Esophagus squamous epithelium (tissue), 5 donors: ENCODE measurements at regions not wholly inside any gene's neighbourhood (a gene's known extent, or its start where the extent isn't known, plus 50 kb on each side); places are given as distances from the start of the nearest gene placed in this dataset.

ENCODE experiments used
- DNase-seq: peaks from one replicate; lab custom pipeline; 2025; lab: John Stamatoyannopoulos, UW
- H3K27ac ChIP-seq, 4 donors: fragments of 200-600 bp; sonication (generic); one replicate each; pipeline ENCODE4 v1.5.1; 2016 to 2019; ENCODE audit warnings: mild to moderate bottlenecking in 1 of 4
- H3K27me3 ChIP-seq, 4 donors: fragments of 200-600 bp; sonication (generic); 1 replicate in 3 of 4; 2 replicates in 1 of 4; pipeline versions ENCODE4 v1.5.1 to v1.6.0; 2017 to 2021; ENCODE audit warnings: antibody characterized with exemption in 1 of 4
- H3K36me3 ChIP-seq, 3 donors: fragments of 200-600 bp; sonication (generic); one replicate each; pipeline ENCODE4 v1.5.1; 2016 to 2019
- H3K4me1 ChIP-seq, 3 donors: fragments of 200-600 bp; sonication (generic); one replicate each; pipeline ENCODE4 v1.5.1; 2017 to 2019
- H3K4me3 ChIP-seq, 4 donors: fragments of 200-600 bp; sonication (generic); 1 replicate in 3 of 4; 2 replicates in 1 of 4; pipeline ENCODE4 v1.5.1; 2016 to 2019; ENCODE audit warnings: mild to moderate bottlenecking in 2 of 4, moderate library complexity in 1 of 4
- H3K9me3 ChIP-seq, 3 donors: fragments of 200-600 bp; sonication (generic); one replicate each; pipeline ENCODE4 v1.5.1; 2016 to 2019
- POLR2A ChIP-seq, 4 donors: fragments of 450-650 bp; IDR thresholded peaks; one replicate each; pipeline ENCODE4 v1.6.1; 2017; ENCODE audit warnings: antibody characterized with exemption in 4 of 4, mild to moderate bottlenecking in 4 of 4, moderate library complexity in 3 of 4
- WGBS, 2 donors: methylation state at CpG; one replicate each; pipeline ENCODE4 v1.1.5; 2018; 5-methylcytosine and 5-hydroxymethylcytosine counted together
- intact Hi-C: fragments of 100-400 bp; cut with DNase I; formaldehyde crosslinking; loops from one replicate; pipeline ENCODE4 v1.15.0; 2022
- TF ChIP-seq, protein P1 (sequence below), 6 experiments: fragments of 450-650 bp in 4 of 6; fragments of 200-600 bp in 2 of 6; sonication (generic) in 2 of 6; IDR thresholded peaks; one replicate each; pipeline ENCODE4 v1.5.1; 2016 to 2019; ENCODE audit warnings: antibody characterized with exemption in 6 of 6, mild to moderate bottlenecking in 4 of 6, moderate library complexity in 4 of 6
- donor health status: DM: yes; HTN: yes; CAD: no.

- H3K27ac ChIP-seq, result no peak overlapping the region
- H3K27me3 ChIP-seq, result no peaks in the 10 kb centered on the region
- intact Hi-C loops, result no loop called here
- no peaks in the 10 kb centered on the region for H3K4me1 ChIP-seq
- TF ChIP-seq POLR2A (IDR thresholded peaks at IDR 0.05), result no peak
- TF ChIP-seq, protein P1, sequence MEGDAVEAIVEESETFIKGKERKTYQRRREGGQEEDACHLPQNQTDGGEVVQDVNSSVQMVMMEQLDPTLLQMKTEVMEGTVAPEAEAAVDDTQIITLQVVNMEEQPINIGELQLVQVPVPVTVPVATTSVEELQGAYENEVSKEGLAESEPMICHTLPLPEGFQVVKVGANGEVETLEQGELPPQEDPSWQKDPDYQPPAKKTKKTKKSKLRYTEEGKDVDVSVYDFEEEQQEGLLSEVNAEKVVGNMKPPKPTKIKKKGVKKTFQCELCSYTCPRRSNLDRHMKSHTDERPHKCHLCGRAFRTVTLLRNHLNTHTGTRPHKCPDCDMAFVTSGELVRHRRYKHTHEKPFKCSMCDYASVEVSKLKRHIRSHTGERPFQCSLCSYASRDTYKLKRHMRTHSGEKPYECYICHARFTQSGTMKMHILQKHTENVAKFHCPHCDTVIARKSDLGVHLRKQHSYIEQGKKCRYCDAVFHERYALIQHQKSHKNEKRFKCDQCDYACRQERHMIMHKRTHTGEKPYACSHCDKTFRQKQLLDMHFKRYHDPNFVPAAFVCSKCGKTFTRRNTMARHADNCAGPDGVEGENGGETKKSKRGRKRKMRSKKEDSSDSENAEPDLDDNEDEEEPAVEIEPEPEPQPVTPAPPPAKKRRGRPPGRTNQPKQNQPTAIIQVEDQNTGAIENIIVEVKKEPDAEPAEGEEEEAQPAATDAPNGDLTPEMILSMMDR (IDR thresholded peaks at IDR 0.05), result no peak
- H3K4me3 ChIP-seq, result no peak overlapping the region
- DNase-seq, result no peak
- 85 to 87% methylated on average over 1 of the region's 1 CpG for WGBS, 2 donors
- no peaks in the 10 kb centered on the region for H3K9me3 ChIP-seq
- no peaks in the 10 kb centered on the region for H3K36me3 ChIP-seq
Measured at GRCh38 chr12:84561351-84561750, 351.2 kb downstream of the SLC6A15 start.

DNA sequence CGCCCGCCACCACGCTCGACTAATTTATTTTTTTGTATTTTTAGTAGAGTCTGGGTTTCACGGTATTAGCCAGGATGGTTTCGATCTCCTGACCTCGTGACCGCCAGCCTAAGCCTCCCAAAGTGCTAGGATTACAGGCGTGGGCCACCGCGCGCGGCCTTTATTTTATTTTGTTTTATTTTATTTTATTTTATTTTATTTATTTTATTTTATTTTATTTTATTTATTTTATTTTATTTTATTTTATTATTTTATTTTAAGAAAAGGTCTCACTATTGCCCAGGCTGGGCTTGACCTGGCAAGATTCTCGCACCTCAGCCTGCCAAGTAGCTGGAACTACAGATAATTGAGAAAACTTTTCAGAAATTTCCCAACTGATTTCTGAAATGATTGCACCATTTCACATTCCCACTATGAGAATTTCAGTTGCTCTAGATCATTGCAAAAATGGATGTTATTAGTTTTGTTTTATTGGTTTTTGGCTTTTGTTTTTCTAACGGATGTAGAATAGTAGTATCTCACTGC is 358.3 kb downstream of the SLC6A15 start:
- TF ChIP-seq, protein P1 (IDR thresholded peaks at IDR 0.05), result no peak
- TF ChIP-seq POLR2A (IDR thresholded peaks at IDR 0.05), result no peak
- H3K9me3 ChIP-seq, result no peaks in the 10 kb centered on the region
- no peak for DNase-seq
- no peak overlapping the region for H3K4me3 ChIP-seq
- intact Hi-C loops, result no loop called here
- H3K27me3 ChIP-seq, result no peaks in the 10 kb centered on the region
- H3K27ac ChIP-seq, result no peak overlapping the region
- H3K4me1 ChIP-seq, result no peaks in the 10 kb centered on the region
- no peaks in the 10 kb centered on the region for H3K36me3 ChIP-seq
- 88 to 95% methylated on average over 11 to 15 of the region's 15 CpGs for WGBS, 2 donors

- Histone ChIP-seq H3K36me3 (no peaks in the 10 kb centered on the region), H3K27ac (no peak overlapping the region), H3K4me3 (no peak overlapping the region), H3K27me3 (no peaks in the 10 kb centered on the region), H3K4me1 (no peaks in the 10 kb centered on the region), H3K9me3 (no peaks in the 10 kb centered on the region)
- no peak for DNase-seq
- intact Hi-C loops, result no loop called here
- 90 to 95% methylated on average over 3 to 5 of the region's 5 CpGs for WGBS, 2 donors
- TF ChIP-seq POLR2A (IDR thresholded peaks at IDR 0.05), result no peak
- TF ChIP-seq, protein P1 (IDR thresholded peaks at IDR 0.05), result no peak
Measured at GRCh38 chr12:84553331-84554117, 359.1 kb downstream of the SLC6A15 start.

- TF ChIP-seq POLR2A (IDR thresholded peaks at IDR 0.05), result no peak
- TF ChIP-seq, protein P1 (IDR thresholded peaks at IDR 0.05), result no peak
Measured at GRCh38 chr12:84551373-84551772, 361.2 kb downstream of the SLC6A15 start.

GRCh38 chr12:84550518-84550917 is 362.1 kb downstream of the SLC6A15 start:
- no peak overlapping the region for H3K4me3 ChIP-seq
- intact Hi-C loops, result no loop called here
- WGBS, 2 donors, result 73 to 77% methylated on average over 1 of the region's 1 CpG
- H3K9me3 ChIP-seq, result no peaks in the 10 kb centered on the region
- H3K36me3 ChIP-seq, result no peaks in the 10 kb centered on the region
- H3K27me3 ChIP-seq, result no peaks in the 10 kb centered on the region
- TF ChIP-seq POLR2A (IDR thresholded peaks at IDR 0.05), result no peak
- TF ChIP-seq, protein P1 (IDR thresholded peaks at IDR 0.05), result no peak
- no peak overlapping the region for H3K27ac ChIP-seq
- DNase-seq, result no peak
- no peaks in the 10 kb centered on the region for H3K4me1 ChIP-seq

More at GRCh38 chr12:84551373-84551772, 361.2 kb downstream of the SLC6A15 start:
- intact Hi-C loops, result no loop called here
- WGBS, 2 donors, result 78 to 80% methylated on average over 1 of the region's 1 CpG
- Histone ChIP-seq H3K4me3 (no peak overlapping the region), H3K36me3 (no peaks in the 10 kb centered on the region), H3K4me1 (no peaks in the 10 kb centered on the region), H3K27me3 (no peaks in the 10 kb centered on the region), H3K9me3 (no peaks in the 10 kb centered on the region), H3K27ac (no peak overlapping the region)
- DNase-seq, result no peak
